CD4-positive, alpha-beta T cell treated with Interleukin-10 for 1 hour (primary cell): ENCODE measurements at regions not wholly inside any gene's neighbourhood (a gene's known extent, or its start where the extent isn't known, plus 50 kb on each side); places are given as distances from the start of the nearest gene placed in this dataset.

Experiments used
- DNase-seq: peaks from one replicate; pipeline ENCODE4 v3.0.0-alpha.2; 2020

DNA sequence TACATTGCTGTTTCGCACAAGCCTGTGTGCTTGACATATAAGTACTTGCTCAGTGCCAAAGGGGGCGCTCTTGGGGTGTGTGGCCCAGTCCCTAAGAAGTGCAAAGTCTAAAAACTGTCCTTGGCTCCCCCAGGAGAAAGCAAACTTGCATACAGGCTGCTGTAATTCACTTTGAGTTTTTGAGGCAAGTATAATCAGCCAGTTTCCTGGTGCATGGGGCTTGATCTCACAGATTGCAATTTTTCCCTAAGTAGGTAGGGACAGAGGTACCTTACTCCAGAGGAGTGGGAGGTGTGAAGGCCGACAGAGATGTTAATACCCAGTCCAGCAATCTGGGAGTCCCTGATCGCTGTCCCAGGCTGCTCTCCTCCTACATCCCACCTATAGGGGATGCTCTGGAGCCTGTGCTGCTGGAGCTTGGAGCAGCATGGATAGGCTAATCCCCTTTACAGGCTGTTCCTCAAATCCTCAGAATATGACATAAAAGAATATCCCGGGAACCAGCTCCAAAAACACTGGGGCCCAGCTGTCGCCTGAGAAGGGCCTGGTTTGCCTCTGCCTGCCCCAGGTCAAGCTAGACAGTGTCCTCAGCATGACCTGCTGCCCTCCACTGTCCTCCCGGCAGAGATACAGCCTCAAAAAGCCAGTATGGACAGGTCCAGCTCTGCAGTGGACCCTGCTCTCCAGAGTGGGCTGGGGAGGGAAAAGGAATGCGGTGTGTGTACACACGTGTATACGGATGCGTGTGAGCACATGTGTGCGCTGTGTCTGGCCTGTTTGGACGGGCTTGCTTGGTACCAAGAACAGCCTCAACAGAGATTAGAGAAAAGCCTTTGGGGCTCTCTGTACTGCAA is 136.5 kb upstream of the HAAO start:
- DNase-seq = no peak

DNA sequence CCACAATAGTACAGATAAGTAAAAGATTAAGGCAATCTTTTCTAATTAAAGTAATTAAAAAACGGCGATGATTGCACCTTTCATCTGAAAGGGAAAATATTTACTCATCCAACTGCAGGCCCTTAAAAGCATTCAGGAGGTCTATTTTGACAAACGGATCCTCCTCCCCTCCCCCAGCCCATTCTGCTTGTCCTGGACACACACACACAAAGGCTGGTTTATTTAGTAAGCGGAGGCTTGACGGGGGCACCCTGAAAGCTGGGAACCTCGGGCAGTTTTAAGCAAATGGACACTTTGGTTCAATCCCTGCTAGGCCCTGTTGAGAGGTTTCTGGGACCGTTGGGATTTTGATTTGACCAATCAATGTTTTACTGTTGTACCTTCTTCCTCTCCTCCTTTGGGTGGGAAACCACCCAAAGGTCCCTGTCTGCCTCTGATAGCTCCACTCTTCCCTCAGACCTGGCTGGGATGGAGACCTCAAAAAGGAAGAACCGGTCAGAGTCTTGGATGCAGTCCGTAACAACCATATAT is 135.8 kb upstream of the HAAO start:
- DNase-seq = no peak

DNA sequence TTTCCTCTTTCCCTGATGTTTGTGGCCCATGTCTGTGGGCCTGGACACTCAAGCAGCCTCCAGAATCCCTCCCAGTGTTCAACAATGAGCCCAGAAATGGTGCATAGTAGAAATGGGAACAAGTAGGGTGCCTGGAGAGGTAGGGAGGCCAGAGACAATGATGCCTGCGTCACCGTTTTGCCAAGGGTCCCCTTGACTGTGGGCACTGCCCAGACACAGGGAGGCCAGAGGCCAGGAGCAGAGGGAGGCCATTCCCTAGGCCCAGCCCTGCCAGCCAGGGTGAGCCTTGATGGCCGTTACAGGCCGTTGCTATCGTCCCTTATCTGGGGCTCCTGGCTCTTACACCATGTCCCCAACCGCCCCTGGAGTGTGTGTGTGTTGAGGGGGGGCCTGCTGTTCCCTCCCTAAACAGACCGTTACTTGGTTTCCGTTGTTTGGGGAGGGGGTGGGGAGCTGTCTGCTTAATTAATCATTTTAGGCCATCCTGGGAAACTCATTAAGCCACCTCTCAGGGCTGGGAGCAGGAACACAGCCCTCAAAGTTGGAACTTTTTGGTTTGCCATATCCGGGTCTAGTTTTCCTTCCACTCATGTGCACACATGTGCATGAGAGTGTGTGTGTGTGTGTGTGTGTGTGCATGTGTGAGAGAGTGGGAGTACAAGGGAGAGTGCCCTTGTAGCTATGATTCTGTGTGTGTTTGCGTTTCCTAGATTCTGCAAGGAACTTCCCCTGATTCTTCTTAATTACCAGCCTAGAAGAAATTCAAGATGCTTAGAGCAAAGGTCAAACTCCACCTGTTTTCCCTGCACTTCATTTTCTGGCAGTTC is 135.2 kb upstream of the HAAO start:
- DNase-seq = no peak

DNA sequence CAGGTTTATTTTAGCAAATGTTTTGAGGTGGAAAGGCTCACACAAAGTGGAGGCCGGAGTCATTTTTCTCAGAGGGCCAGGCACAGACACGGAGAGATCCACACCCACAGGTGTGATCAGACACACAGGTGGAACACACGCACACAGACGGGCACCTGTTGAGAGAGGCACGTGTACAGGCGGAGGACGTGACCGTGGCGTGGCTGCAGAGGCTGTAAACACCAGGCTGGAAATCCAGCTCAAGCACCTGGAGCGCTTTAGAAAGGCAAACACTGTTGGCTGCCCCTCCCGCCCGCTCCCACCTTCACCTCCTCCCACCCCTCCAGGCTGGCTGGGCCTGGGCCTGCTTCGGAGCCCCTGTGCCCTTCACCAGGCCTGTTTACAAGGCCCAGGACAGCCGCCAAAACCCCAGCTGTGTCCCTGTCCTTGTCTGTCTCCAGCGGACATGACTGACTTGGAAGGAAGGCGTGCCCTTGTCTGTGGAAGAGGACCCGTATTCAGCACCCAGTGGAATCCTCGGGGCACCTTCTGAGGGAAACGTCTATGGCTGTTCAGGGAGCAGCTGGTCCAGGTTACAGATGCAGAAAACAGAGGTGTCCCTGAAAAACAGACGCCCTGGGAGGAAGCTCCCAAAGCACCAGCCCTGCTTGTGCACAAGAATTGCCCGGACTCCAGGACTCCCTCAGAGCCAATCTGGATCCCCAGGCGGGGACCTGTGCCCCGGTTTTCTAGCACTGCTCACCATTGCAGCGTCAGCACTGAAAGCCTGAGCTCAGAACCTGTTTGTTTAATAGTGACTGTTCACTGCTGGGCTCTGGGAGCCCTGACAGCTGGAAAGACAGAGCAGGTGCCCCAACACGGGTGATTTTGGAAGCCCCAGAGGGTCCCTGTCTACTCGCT is 134.3 kb upstream of the HAAO start:
- no peak for DNase-seq

DNA sequence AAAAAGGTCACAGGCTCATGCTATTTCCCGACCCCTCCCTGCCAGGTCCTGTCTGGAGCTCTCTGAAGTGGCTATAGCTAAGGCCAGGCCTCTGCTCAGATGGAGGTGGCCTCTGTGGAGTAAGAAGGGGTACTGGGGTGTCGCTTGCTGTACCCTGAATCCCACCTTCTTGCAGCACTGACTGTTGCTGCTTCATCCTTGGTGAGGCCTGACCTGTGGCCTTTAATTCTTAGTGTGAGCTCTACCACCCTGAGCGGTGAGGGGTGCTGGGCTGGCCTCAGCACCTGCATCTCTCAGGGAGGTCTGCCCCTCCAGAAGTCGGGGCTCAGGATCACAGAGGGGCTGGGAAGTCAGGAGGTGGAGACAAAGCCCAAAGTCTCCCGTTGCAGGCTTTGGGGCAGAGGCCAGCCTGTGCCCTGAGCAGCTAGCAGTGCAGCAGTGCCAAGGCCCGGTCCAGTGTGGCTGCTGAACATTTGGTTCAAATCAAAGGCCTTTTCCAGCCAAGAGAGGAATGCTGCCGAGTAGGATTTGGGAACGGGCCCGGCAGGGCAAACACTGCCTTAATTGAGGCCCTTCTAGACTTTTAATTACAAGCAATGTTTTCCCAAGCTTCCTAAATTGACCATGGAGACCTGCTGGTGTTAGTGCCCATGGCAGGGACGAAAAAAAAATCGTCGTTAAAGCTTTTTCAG is 133.5 kb upstream of the HAAO start:
- DNase-seq = no peak

DNA sequence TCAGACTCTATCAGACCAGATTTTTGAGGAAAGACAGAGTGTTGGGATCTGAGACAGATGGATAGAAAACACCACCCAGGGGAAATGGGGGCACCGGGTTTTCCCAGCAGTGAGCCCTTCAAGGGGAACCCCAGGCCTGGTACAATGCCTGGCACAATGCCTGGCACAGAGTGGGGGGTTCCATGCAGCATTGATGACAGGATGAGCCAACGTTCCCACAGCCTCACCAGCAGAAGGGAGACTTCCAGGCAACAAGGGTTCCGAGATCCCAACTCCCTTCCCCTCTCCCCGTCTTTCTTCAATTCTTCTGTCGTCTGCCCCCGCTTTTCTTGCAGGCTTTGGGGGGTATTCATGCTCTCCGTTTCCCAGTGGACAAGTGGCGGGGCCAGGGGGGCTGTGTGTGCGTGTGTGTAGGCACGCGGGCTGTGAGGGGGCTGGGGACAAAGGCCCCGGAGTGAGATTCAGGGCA is 132.1 kb upstream of the HAAO start:
- DNase-seq = no peak

DNA sequence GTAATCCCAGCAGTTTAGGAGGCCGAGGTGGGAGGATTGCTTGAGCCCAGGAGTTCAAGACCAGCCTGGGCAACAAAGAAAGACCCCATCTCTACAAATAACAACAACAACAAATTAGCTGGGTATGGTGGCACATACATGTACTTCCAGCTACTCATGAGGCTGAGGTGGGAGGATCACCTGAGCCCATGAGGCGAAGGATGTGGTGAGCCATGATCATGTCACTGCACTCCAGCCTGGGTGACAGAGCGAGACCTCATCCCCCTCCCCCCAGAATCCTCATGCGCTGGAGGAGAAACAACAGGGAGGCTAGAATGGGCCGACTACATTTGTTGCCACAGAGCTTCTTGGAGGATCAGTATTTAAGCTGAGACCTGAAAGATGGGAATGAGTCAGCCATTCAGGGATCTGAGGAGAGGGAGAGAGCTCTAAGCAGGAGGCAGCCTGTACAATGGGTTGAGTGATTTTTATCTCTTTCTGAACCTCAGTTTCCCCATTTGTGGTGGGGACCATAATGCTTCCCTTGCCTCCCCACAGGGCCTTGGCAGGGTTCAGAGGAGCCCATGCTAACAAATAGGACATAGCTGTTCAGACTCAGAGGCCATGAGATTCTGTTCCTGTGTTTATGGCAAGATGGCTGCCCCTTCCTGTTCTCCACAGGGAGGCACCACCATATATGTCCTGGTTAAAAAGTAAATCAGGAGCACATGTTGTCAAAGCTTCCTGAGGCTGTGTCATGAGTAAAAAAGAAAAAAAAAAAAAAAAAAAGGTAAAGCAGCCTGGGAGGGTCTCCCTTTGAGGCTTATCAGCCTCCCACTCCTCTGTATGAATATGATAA is 131.4 kb upstream of the HAAO start:
- no peak for DNase-seq

DNA sequence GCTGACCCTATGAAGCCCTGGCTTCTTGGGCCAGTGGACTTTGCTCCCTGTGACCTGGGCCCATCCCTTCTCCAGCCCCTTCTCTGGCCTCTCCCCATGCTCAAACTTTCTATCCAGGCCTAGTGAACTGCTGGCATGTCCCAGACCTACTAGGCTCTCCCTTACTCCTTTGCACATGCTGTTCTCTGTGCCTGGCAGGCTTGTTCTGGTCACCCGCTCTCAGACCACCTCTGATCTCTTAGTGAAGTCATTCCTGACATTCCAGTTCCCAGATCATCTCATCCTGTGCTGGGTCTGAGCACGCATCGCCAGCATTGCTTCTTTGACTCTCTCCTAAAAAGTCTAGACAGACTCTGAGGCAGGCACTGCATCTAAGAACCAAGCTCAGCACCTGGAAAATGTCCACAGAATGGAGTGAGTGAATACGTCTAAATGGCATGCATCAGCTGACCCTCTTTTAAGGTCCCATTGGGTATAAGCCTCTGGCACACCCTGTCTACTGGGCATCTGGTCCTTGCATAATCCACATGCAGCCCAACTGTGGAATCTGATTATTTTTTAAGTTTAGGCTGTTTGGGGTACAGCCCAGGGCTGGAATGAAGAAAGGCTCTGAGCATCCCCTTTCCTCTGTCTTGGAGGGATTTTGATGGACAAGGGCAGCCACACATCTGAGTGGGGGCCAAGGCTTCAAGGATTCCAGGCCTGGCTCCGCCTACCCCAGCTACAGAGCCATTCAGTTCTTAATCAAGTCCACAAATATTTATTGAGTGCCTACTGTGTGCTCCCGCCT is 130.6 kb upstream of the HAAO start:
- no peak for DNase-seq

DNA sequence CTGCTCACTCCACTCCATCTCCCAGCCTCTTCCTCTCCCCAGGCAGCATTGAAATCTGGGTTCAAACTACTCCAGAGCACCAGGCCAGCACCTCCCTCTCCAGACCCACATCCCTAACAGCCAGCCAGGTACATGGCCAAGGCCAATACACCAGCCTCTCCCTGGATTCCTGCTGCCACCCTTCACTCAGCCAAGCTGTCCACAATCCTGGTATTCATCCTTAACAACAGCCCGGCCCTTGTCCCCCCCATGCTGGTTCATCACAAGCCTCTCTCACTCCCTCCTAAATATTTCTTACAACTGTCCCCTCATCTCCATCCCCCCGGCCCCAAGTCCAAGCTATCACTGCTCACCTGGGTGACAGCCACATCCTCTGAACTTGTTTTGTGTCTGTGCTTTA is 129.9 kb upstream of the HAAO start:
- DNase-seq = no peak

DNA sequence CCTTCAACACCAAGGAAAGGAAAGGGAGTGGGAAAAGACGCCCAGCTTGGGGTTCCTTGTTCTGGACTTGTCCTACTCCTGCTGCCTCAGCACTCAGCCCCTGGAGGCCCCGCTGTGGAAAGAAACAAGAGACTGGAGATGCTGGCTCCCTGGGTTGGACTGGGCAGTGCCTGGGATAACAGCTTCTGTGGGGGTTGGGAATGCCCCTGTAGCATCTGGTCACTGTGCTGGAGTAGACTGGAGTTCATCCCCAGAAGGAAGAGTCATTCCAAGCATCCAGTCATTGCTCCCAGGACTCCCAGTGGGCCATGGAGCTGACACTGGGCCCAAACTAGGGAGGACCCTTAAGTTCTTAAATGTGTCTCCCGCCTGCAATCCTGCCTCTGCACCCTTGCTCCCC is 129.3 kb upstream of the HAAO start:
- no peak for DNase-seq

DNA sequence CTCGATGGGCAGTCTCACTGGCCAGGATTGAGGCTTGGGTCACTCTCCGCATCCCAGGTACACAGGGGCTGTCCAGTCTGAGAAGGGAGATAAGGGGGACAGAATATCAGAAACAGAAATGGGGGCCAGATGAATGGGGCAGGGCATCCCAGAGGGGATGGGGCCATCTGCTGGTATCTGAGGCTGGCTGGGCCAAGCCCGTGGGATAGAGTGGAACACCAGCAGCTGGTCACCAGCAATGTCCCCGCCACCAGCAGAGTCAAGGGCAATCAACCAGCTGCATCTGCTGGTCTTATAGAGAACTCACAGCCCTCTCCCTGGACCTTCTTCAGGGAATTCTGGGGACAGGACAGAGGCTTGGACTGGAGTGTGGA is 128.8 kb upstream of the HAAO start:
- no peak for DNase-seq

DNA sequence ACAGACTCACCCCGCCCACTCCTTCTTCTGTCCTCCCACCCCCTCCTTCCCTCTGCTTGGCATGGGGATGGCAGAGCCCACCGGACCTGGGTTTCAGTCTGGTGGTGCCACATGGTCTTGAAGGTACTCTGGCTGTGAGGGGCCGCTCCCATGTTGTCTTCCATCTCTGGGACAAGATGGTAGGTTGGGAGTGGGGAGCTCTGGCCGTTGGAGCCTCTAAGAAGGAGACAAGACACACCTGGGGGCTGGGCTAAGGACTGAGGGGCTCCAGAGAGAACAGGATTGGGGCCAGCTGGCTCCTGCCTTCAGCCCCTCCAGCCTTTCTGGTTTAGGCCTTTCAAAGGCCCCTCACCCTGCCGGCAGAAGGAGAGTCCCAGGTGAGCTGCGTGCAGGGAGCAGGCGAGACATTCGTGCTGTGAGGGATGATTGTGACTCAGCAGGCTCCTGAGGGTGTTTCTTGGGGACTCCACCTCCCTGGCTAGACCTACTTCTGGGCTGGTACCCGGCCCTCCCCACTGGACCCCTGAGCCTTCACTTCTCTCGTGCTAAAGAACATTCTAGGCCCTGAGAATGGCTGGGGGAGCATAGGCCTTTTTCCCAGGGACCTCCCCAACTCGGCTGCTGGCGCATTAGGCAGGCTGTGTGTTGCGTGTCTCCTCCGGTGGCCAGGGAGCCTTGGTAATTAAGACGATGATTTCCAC is 128.2 kb upstream of the HAAO start:
- DNase-seq = no peak

DNA sequence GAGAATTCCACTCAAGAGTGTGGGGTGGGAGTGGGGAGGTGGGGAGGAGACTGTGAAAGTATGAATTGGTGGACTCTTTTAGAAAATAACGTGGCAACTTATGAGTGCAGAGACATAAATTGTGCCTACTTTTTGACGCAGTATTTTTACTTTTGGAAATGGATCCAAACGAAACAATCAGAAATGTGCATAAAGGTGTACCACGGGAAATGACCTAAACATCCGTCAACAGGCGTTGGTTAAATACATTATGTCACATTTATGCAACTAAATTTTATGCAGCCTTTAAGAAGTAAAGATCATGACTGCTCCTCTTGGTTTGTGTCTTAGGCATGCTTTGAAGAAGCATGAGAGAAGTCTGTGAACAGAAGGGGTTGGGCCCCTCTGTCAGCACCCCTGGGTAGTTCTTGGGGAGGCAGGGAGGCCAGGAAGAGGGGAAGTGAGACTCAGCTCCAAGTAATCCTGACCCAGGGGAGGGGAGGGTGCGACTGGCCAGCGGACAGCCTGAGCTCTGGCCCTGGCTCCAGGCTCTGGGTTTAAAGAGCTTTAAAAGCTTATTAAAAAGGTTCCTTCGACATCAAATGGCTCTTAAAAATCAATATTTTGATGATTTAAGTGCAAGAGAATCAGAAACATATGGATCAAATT is 126.4 kb upstream of the HAAO start:
- DNase-seq = no peak

DNA sequence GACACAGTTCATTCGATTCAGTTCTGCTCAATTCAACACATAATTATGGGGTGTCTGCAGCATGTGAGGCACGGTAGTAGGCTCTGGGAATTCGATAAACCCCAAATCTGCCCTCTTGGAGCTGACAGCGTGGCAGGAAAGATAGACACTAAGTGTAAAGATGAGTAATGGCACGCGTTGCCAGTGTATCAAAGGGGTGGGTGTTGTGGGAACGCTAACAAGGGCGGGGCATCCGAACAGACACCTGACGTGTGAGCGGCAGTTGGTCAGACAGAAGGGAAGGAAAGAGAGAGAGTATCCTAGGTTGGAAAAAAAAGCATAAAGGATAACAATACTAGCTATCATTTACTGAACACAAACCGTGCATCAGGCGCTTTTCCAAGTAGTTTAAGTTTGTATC is 125.7 kb upstream of the HAAO start:
- DNase-seq = no peak

DNA sequence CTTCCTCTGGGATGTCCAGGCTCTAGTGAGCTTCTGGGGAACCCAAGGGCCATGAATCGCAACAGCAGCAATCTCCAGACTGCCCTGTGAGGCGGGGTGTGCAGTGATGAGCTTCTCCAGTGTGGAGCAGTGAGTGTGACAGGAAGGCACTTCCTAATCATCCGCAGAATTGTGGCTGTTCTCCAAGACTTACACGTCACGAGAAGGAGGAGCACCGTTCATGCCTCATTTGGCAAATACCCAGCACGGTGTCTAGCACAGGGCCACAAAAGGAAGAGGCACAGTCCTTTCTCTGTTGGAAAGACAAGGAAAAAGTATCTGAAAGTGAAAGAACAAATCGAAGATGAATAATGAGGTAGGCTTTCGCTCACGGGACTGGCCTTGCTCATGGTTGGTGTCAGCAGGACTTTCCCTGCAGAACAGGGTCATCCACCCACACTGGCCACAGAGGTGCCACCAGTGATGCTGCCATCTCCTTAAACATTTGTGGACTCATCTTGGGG is 125.1 kb upstream of the HAAO start:
- DNase-seq = no peak

DNA sequence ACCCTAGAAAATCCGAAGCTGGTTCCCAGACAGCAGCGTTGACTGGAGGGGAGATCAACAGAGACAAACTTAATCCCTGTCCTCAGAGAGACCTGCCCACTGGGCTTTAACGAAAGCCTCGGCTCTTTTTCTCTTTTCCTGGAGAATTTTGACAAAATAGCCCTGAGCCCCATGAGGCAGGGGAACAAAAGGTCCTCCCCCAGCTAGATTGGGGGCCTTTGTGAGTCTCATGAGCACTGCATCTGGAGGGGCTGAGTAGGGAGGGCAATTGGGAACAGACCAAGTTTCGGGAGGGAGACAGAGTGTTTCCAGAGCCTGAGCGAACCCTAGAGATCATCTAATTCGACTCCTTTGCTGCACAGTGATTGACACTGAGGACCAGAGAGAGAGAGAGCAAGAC is 123.9 kb upstream of the HAAO start:
- DNase-seq = no peak

DNA sequence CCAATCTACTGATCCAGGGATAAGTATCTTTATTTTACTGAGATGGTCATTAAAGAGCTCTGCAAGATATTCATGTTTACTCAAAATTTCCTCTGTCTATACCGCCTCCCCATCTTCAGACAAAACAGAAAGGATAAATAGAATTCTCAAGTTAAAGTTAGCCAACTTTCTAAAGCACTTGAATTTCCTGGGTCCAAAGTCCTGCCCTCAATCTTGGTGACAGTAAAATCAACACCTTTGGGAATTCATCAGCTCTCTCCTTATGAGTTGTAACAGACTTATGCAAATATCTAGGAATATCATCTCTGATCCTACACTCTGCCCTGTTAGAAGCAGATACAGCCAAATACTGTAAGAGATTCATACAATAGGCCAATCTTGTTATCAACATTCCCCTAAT is 122.5 kb upstream of the HAAO start:
- DNase-seq = no peak

DNA sequence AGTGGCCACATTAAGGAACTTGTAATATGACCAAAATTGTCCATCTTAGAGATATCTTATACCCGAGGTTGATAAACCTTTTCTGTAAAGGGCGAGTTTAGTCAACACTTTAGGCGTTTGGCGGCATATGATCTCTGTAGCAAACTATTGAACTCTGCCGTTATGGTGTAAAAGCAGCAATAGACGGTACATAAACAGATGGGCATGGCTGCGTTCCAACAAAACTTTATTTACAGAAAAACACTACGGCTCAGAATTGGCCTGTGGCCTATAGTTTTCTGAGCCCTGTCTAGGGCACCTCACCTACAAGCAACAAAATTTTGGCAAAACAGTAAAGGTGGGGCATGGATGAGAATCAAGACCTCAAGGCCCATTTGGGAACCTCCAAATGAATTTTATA is 121.9 kb upstream of the HAAO start:
- DNase-seq = no peak

DNA sequence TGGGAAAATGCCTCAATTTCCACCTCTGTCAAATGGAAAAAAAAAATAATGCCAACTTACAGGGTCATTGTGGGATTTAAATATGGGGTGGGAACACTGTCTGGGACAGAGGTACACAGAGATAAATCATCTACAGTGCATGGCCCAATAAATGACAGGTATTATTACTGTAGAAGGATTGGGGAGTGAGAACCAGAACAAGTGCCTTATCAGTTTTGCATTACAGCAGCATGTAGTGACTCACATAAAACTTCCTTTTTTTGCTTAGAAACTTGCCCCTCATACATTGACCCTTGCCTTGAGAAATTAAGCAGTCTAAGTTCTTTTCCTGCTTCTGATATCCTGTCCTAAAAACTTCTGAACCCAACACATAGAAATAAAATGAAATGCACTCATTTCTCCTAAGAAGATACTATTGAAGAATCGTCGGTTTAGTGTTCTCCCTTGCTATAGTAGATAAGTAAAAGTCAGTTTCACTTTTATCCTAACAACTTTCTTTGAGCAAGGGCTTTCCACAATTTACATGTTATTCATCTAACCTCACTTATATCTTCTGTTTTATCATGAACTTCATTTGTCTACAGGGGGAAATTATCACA is 121.0 kb upstream of the HAAO start:
- DNase-seq = no peak
